Aorta (tissue), 5 donors: ENCODE measurements at regions not wholly inside any gene's neighbourhood (a gene's known extent, or its start where the extent isn't known, plus 50 kb on each side); places are given as distances from the start of the nearest gene placed in this dataset.

ENCODE experiments used
- ATAC-seq: fragments of 200-7000 bp; cut with Tn5 transposase; one replicate; pipeline ENCODE4 v1.9.1; 2022; ENCODE audit warnings: moderate library complexity; ENCODE audit not compliant: low FRiP score
- DNase-seq, 2 donors: peaks; one replicate each; pipeline ENCODE4 v3.0.0-alpha.2; 2020
- H3K27ac ChIP-seq, 2 donors: one replicate each; pipeline ENCODE4 v1.5.1; 2013; ENCODE audit warnings: low read length in 2 of 2, mild to moderate bottlenecking in 2 of 2, moderate library complexity in 2 of 2, control low read depth in 1 of 2, inconsistent platforms in 1 of 2, low read depth in 1 of 2
- H3K27me3 ChIP-seq, 2 donors: one replicate each; pipeline ENCODE4 v1.6.1; 2013; ENCODE audit warnings: control low read depth in 1 of 2, low read length in 1 of 2, mild to moderate bottlenecking in 1 of 2, moderate library complexity in 1 of 2; ENCODE audit not compliant: insufficient read depth in 2 of 2, control insufficient read depth in 1 of 2
- H3K36me3 ChIP-seq, 2 donors: one replicate each; pipeline ENCODE4 v1.6.1; 2013; ENCODE audit warnings: control low read depth in 1 of 2, low read length in 1 of 2, mild to moderate bottlenecking in 1 of 2; ENCODE audit not compliant: insufficient read depth in 2 of 2, control insufficient read depth in 1 of 2
- H3K4me1 ChIP-seq, 2 donors: one replicate each; pipeline ENCODE4 v1.6.1; 2013; ENCODE audit warnings: low read length in 2 of 2, control low read depth in 1 of 2, mild to moderate bottlenecking in 1 of 2, moderate library complexity in 1 of 2; ENCODE audit not compliant: insufficient read depth in 2 of 2, control insufficient read depth in 1 of 2
- H3K4me3 ChIP-seq, 2 donors: one replicate each; pipeline ENCODE4 v1.5.1; 2013; ENCODE audit warnings: low read length in 2 of 2, control low read depth in 1 of 2, mild to moderate bottlenecking in 1 of 2
- H3K9me3 ChIP-seq: one replicate; pipeline ENCODE4 v1.6.1; 2013; ENCODE audit warnings: mild to moderate bottlenecking, low read length; ENCODE audit not compliant: control insufficient read depth
- WGBS, 2 donors: extraction: QIAGEN DNeasy Blood & Tissue Kit; methylation state at CpG; one replicate each; pipeline ENCODE4 v1.1.7; 2013; 5-methylcytosine and 5-hydroxymethylcytosine counted together
- intact Hi-C, 2 donors: fragments of 100-400 bp; cut with DNase I; formaldehyde crosslinking; loops; one replicate each; pipeline versions ENCODE4 v1.14.2 to v1.15.0; 2022
- donor health status: healthy with polysubstance abuse.
- donor health status: Bipolar disorder and iron deficiency.
- donor health status: DM: no; HTN: no; CAD: no.
- donor health status: DM: no; HTN: no; CAD: no.
- donor health status: DM: yes; HTN: yes; CAD: no.

DNA sequence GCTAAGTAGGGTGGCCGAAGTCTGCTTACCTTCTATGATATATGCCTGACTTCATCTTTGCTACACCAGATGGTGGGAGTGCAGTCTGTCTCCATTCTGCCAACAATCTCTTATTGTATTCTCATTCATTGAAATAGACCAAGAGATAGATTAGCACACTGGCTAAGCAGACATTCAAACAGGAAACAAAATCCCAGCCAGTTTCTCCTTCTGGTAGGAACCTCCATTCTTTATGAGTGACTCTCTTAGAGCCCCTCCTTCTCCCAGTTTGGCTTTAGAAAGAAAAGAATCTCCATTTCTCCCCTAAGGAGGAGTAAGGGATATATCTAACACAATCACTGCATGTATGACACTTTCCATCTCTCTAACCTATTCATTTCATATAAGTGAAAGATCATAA, 118.9 kb upstream of the COL5A2 start:
- Histone ChIP-seq H3K27me3 (no peaks in the 10 kb centered on the region), H3K4me3 (no peak overlapping the region), H3K4me1 (peaks cover 0 to under 1% of the 10 kb centered on the region in 2 donors), H3K27ac (no peak overlapping the region), H3K36me3 (no peaks in the 10 kb centered on the region), H3K9me3 (no peaks in the 10 kb centered on the region)
- WGBS, 2 donors: 88 to 91% methylated on average over 1 of the region's 1 CpG
- ATAC-seq (no peak), DNase-seq (no peak)
- intact Hi-C loops: loop anchor here in 1 of 2 donors (5.0 kb wide), 1 partner anchor 34 kb away; no protein-coding TSS in a partner anchor

DNA sequence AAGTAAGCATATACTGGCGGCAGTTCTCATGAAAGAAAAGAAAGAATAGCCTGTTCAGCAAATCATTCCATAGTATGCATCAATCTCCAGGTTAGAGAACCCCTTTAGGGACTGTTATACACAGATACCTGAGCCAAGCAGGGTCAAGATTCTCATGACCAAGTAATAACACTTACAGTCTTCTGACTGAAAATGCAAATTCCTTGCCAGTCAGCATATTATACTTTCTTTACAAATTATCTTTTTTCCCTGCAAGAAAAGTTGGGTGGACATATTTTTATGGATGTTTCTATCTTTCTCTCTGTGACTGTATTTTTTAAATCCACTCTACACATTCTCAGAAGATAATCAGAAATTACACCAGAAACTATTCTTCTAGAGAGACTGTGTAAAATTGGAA, 120.4 kb upstream of the COL5A2 start:
- no peak overlapping the region for H3K27ac ChIP-seq

DNA sequence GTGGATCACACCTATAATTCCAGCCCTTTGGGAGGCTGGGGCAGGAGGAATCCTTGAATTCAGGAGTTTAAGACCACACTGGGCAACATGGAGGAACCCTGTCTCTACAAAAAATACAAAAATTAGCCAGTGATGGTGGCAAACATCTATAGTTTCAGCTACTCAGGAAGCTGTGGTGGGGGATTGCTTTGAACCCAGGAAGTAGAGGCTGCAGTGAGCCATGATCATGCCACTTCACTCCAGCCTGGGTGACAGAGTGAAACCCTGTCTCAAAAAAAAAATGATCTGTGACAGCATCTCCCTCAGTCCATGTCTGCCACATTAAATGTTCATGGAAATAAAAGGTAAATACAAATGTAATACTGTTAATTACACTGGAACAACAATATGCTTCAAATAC, 121.4 kb upstream of the COL5A2 start:
- no peak overlapping the region for H3K27ac ChIP-seq
- ATAC-seq: no peak
- DNase-seq: no peak
- no peaks in the 10 kb centered on the region for H3K36me3 ChIP-seq
- H3K4me1 ChIP-seq: no peaks in the 10 kb centered on the region
- intact Hi-C loops: no loop called here
- no peaks in the 10 kb centered on the region for H3K9me3 ChIP-seq
- H3K4me3 ChIP-seq: no peak overlapping the region
- no peaks in the 10 kb centered on the region for H3K27me3 ChIP-seq

More for the DNA sequence above, 120.4 kb upstream of the COL5A2 start:
- no peaks in the 10 kb centered on the region for H3K9me3 ChIP-seq
- H3K4me1 ChIP-seq: no peaks in the 10 kb centered on the region
- H3K36me3 ChIP-seq: no peaks in the 10 kb centered on the region
- ATAC-seq (no peak), DNase-seq (no peak)
- intact Hi-C loops: loop anchor here in 1 of 2 donors (5.0 kb wide), 1 partner anchor 32 kb away; no protein-coding TSS in a partner anchor
- H3K27me3 ChIP-seq: no peaks in the 10 kb centered on the region
- no peak overlapping the region for H3K4me3 ChIP-seq
- 82 to 91% methylated on average over 1 of the region's 1 CpG for WGBS, 2 donors

DNA sequence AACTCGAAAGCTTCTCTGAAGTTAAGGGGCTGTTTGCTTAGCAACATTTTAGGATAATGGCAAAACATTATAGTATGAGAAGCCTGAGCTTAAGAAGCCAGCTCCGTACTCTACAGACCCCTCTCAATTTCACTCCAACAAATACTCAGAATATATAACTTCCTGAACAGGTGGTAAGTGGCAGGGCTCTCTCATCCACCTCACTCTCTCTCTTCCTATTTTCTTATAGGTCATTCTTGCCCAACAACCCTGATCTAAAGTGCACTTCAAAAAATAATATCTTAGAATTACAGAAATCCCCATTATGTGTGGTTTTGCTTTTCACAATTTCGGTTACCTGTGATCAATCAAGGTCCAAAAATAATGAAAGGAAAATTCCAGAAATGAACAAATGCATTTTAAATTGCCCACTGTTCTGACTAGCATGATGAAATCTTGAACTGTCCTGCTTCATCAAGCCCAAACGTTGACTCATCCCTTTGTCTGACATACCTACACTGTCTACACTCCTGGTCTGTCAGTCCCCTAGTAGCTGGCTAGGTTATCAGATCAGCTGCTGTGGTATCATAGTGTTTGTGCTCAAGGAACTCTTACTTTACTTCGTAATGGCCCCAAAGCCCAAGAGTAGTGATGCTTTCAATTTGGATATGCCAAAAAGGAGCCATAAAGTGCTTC, 122.8 kb upstream of the COL5A2 start:
- intact Hi-C loops: no loop called here
- Histone ChIP-seq H3K27ac (no peak overlapping the region), H3K9me3 (no peaks in the 10 kb centered on the region), H3K4me1 (no peaks in the 10 kb centered on the region), H3K36me3 (no peaks in the 10 kb centered on the region), H3K27me3 (no peaks in the 10 kb centered on the region), H3K4me3 (no peak overlapping the region)
- ATAC-seq (no peak), DNase-seq (no peak)
- WGBS, 2 donors: 88 to 90% methylated on average over 5 of the region's 5 CpGs

DNA sequence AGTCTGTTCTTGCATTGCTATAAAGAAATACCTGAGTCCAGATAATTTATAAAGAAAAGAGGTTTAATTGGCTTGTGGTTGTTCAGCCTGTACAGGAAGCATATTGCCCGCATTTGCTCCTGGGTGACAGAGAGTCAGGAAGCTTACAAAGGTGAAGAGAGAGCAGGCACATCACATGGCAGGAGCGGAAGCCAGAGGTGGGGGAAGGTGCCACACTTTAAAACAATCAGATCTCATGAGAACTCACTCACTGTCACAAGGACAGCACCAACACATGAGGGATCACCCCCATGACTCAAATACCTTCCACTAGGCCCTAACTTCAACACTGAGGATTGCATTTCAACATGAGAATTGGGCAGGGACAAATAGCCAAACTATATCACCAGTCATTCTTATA, 124.8 kb upstream of the COL5A2 start:
- no peaks in the 10 kb centered on the region for H3K27me3 ChIP-seq
- H3K4me1 ChIP-seq: no peaks in the 10 kb centered on the region
- ATAC-seq (no peak), DNase-seq (no peak)
- no peaks in the 10 kb centered on the region for H3K9me3 ChIP-seq
- H3K4me3 ChIP-seq: no peak overlapping the region
- no peaks in the 10 kb centered on the region for H3K36me3 ChIP-seq
- no peak overlapping the region for H3K27ac ChIP-seq
- intact Hi-C loops: no loop called here
- WGBS, 2 donors: 94 to 97% methylated on average over 2 of the region's 2 CpGs

DNA sequence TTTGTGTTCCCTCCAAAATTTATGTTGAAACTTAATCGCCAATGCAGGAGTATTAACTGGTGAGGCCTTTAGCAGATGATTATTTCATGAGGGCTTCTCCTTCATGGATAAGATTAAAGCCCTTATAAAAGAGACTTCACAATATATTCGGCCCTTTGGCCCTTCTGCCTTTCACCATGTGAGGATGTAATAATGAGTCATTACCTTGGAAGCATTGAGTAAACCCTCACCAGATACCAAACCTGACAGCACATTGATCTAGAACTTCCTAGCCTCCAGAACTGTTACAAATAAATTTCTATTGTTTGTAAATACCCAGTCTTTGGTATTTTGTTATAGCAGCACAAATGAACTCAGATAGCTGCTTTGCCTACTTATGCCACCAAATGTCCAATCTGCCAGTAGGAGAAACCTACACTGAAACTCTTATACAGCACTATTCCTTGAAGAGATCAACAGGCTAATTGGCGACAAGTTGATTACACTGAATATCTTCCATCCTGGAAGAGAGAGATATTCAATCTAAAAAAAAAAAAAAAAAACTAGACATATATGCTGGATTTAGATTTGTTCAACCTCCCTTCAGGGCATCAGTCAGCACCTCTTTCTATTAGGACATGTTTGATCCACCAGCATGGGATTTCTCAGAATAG, 125.9 kb upstream of the COL5A2 start:
- Histone ChIP-seq H3K9me3 (no peaks in the 10 kb centered on the region), H3K27ac (no peak overlapping the region), H3K4me3 (no peak overlapping the region), H3K27me3 (no peaks in the 10 kb centered on the region), H3K4me1 (no peaks in the 10 kb centered on the region), H3K36me3 (no peaks in the 10 kb centered on the region)
- 92 to 95% methylated on average over 3 of the region's 3 CpGs for WGBS, 2 donors
- DNase-seq: no peak
- no peak for ATAC-seq
- intact Hi-C loops: no loop called here

DNA sequence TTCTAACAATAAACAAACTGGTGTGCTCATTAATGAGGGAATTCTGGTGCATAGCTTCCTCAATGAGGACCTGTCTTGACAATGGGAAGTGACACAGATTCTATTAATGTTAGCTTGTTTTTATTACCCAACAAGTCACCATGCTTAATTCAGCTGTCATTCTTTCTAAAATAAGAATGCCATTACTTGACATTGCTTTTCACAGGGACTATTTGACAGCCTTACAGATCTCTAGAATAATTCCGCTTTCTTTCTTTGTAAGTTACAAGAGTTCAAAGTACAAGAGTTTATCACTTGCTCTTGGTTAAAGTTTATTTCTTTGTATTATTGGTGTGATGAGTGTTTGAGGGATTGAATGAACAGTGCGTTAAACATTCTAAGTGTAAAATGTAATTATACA, 127.0 kb upstream of the COL5A2 start:
- no peaks in the 10 kb centered on the region for H3K36me3 ChIP-seq
- intact Hi-C loops: no loop called here
- DNase-seq (no peak), ATAC-seq (no peak)
- no peaks in the 10 kb centered on the region for H3K9me3 ChIP-seq
- no peak overlapping the region for H3K4me3 ChIP-seq
- WGBS, 2 donors: 97 to 99% methylated on average over 2 of the region's 2 CpGs
- no peaks in the 10 kb centered on the region for H3K4me1 ChIP-seq
- H3K27me3 ChIP-seq: no peaks in the 10 kb centered on the region
- no peak overlapping the region for H3K27ac ChIP-seq

DNA sequence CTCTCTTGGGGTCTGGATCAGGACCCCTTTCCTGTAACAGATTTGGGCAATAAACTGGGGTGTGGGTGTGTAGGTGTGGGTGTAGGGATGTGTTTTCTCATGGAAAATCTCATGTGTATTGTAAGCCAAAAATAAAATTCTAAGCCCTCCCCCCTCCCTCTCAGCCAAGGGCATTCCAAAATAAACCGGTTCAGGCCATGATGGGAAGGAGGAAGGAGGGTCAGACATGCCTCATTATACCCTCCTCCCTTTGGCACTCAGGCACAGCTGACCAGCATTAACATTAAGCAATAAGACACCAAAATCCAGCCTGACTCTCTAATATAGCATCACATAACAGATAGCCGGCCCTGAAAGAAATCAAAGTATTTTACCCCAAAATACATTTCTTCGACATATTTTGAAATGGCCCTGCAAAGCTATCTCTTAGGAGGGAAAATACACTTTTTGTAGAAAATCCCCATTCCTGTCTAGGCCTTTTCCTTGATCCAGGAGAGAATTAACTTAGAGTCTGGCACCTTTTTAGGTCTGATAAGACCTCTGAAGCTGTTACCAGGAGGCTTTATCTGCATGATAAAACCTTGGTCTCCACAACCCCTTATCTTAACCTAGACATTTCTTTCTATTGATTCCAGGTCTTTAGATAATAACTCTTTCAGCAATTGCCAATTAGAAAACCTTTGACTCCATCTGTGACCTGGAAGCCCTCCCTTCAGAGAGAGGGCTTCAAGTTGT, 128.7 kb upstream of the COL5A2 start:
- whole genome bisulfite sequencing, 2 donors: 64 to 70% methylated on average over 3 of the region's 3 CpGs
- Histone ChIP-seq H3K4me1 (no peaks in the 10 kb centered on the region), H3K27ac (no peak overlapping the region), H3K4me3 (no peak overlapping the region), H3K9me3 (no peaks in the 10 kb centered on the region), H3K27me3 (no peaks in the 10 kb centered on the region), H3K36me3 (no peaks in the 10 kb centered on the region)
- ATAC-seq (no peak), DNase-seq (no peak)
- intact Hi-C loops: no loop called here

DNA sequence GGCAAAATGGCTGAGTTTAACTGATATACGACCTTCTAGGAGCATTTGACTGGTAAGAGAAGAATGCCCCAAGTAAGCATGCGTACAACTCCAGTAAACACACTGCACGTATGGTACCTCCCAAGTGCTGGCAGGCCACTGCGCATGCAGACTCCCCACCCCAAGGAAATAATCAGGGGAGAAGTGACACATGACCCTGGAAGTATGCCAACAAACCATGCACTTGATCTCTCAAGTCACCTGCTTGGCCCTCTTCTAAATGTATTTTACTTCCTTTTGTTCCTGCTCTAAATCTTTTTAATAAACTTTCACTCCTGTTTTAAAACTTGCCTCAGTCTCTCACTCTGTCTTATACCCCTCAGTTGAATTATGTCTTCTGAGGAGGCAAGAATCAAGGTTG, 129.8 kb upstream of the COL5A2 start:
- WGBS, 2 donors: 97 to 99% methylated on average over 4 of the region's 4 CpGs
- intact Hi-C loops: no loop called here
- H3K36me3 ChIP-seq: no peaks in the 10 kb centered on the region
- no peak overlapping the region for H3K4me3 ChIP-seq
- H3K4me1 ChIP-seq: no peaks in the 10 kb centered on the region
- no peak overlapping the region for H3K27ac ChIP-seq
- no peak for ATAC-seq
- no peaks in the 10 kb centered on the region for H3K27me3 ChIP-seq
- no peaks in the 10 kb centered on the region for H3K9me3 ChIP-seq
- DNase-seq: no peak
